ENCODE measurements at regions not wholly inside any gene's neighbourhood (a gene's known extent, or its start where the extent isn't known, plus 50 kb on each side); places are given as distances from the start of the nearest gene placed in this dataset.

GRCh38 chr10:118106426-118106825, 59.7 kb upstream of the RAB11FIP2 start:
- Mint-ChIP-seq H3K4me3 (ENCODE audit: unreplicated experiment) (no peak overlapping the region), H3K27ac (ENCODE audit: unreplicated experiment) (no peak overlapping the region), H3K9me3 (ENCODE audit: unreplicated experiment) (peaks cover 5% of the 10 kb centered on the region), H3K4me1 (ENCODE audit: low read depth, unreplicated experiment) (peaks cover 17% of the 10 kb centered on the region), H3K36me3 (ENCODE audit: unreplicated experiment) (no peaks in the 10 kb centered on the region), H3K27me3 (ENCODE audit: unreplicated experiment) (peaks cover 1% of the 10 kb centered on the region)
- TF ChIP-seq CTCF (IDR thresholded peaks at IDR 0.05; ENCODE audit: partially characterized antibody, unreplicated experiment) = peak; percentile 19
- no peak for DNase-seq

GRCh38 chr10:118102121-118102520, 55.4 kb upstream of the RAB11FIP2 start:
- no peak for DNase-seq
- H3K9me3 Mint-ChIP-seq (ENCODE audit: unreplicated experiment) = peaks cover 5% of the 10 kb centered on the region
- no peak for TF ChIP-seq CTCF (IDR thresholded peaks at IDR 0.05; ENCODE audit: partially characterized antibody, unreplicated experiment)
- H3K4me3 Mint-ChIP-seq (ENCODE audit: unreplicated experiment) = no peak overlapping the region
- no peaks in the 10 kb centered on the region for H3K36me3 Mint-ChIP-seq (ENCODE audit: unreplicated experiment)
- H3K27me3 Mint-ChIP-seq (ENCODE audit: unreplicated experiment) = peaks cover 1% of the 10 kb centered on the region
- peaks cover 7% of the 10 kb centered on the region for H3K4me1 Mint-ChIP-seq (ENCODE audit: low read depth, unreplicated experiment)
- H3K27ac Mint-ChIP-seq (ENCODE audit: unreplicated experiment) = no peak overlapping the region

- H3K4me3 Mint-ChIP-seq (ENCODE audit: unreplicated experiment) = no peak overlapping the region
- no peak overlapping the region for H3K27ac Mint-ChIP-seq (ENCODE audit: unreplicated experiment)
- DNase-seq = no peak
- TF ChIP-seq CTCF (IDR thresholded peaks at IDR 0.05; ENCODE audit: partially characterized antibody, unreplicated experiment) = no peak
- no peaks in the 10 kb centered on the region for H3K36me3 Mint-ChIP-seq (ENCODE audit: unreplicated experiment)
- peaks cover 6% of the 10 kb centered on the region for H3K4me1 Mint-ChIP-seq (ENCODE audit: low read depth, unreplicated experiment)
- H3K9me3 Mint-ChIP-seq (ENCODE audit: unreplicated experiment) = peaks cover 4% of the 10 kb centered on the region
- H3K27me3 Mint-ChIP-seq (ENCODE audit: unreplicated experiment) = no peaks in the 10 kb centered on the region
Observed at GRCh38 chr10:118101501-118101900, 54.8 kb upstream of the RAB11FIP2 start.

All from glutamatergic neuron (in vitro differentiated cells).